ENCODE measurements at regions not wholly inside any gene's neighbourhood (a gene's known extent, or its start where the extent isn't known, plus 50 kb on each side); places are given as distances from the start of the nearest gene placed in this dataset.

DNA sequence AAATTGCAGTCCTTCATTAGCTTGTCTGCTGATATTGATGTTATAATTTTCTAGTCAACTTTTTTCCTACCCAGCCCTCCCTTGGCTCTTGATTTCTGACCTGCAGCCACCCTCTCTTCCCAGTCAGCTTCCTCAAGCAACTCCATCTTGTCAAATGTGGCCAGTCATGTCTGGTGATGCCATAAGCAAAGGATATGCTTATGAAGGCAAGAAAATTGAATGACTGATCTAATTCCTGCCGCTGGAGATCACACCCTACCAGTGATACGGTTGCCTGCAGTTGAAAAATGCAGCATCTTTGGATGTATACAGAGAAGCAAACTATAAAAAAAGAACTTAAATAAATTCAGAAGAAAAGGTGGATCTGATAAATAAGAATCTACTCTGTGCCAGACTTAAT is 297.1 kb upstream of the DAB1 start:
- Histone ChIP-seq H3K27me3 (ENCODE audit: control insufficient read depth in 5 of 5, insufficient read depth in 4 of 5, low read length in 5 of 5) (no peaks in the 10 kb centered on the region), H3K4me3 (ENCODE audit: low read depth in 1 of 5, low read length in 5 of 5) (no peak overlapping the region), H3K4me1 (ENCODE audit: control insufficient read depth in 5 of 5, insufficient read depth in 5 of 5, low read length in 5 of 5) (no peaks in the 10 kb centered on the region), H3K36me3 (ENCODE audit: control insufficient read depth in 5 of 5, insufficient read depth in 5 of 5, low read length in 5 of 5) (no peaks in the 10 kb centered on the region), H3K27ac (ENCODE audit: low read depth, low read length) (no peak overlapping the region), H3K9me3 (ENCODE audit: control insufficient read depth in 5 of 5, low read length in 5 of 5) (no peaks in the 10 kb centered on the region), H3K9ac (ENCODE audit: low read length in 5 of 5) (no peak overlapping the region)

DNA sequence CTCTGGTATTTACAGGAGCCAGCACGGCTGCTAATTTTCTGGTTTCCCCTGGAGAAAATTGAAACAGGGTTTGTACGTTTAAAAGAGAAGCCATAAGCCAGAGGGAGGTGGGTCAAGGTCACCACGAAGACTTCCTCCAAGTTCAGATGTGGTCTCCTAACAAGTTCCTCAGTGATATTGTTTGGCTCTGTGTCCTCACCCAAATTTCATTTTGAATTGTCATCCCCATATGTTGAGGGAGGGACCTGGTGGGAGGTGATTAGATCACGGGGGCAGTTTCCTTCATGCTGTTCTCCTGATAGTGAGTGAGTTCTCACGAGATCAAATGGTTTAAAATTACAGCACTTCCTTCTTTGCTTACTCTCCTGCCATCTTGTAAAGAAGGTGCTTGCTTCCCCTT is 295.4 kb upstream of the DAB1 start:
- Histone ChIP-seq H3K36me3 (ENCODE audit: control insufficient read depth in 5 of 5, insufficient read depth in 5 of 5, low read length in 5 of 5) (no peaks in the 10 kb centered on the region), H3K4me3 (ENCODE audit: low read depth in 1 of 5, low read length in 5 of 5) (no peak overlapping the region), H3K4me1 (ENCODE audit: control insufficient read depth in 5 of 5, insufficient read depth in 5 of 5, low read length in 5 of 5) (no peaks in the 10 kb centered on the region), H3K9me3 (ENCODE audit: control insufficient read depth in 5 of 5, low read length in 5 of 5) (no peaks in the 10 kb centered on the region), H3K9ac (ENCODE audit: low read length in 5 of 5) (no peak overlapping the region), H3K27me3 (ENCODE audit: control insufficient read depth in 5 of 5, insufficient read depth in 4 of 5, low read length in 5 of 5) (no peaks in the 10 kb centered on the region), H3K27ac (ENCODE audit: low read depth, low read length) (no peak overlapping the region)

- no peak overlapping the region for H3K4me3 ChIP-seq (ENCODE audit: low read depth in 1 of 5, low read length in 5 of 5)
- no peaks in the 10 kb centered on the region for H3K9me3 ChIP-seq (ENCODE audit: control insufficient read depth in 5 of 5, low read length in 5 of 5)
- no peaks in the 10 kb centered on the region for H3K4me1 ChIP-seq (ENCODE audit: control insufficient read depth in 5 of 5, insufficient read depth in 5 of 5, low read length in 5 of 5)
- H3K27me3 ChIP-seq (ENCODE audit: control insufficient read depth in 5 of 5, insufficient read depth in 4 of 5, low read length in 5 of 5): no peaks in the 10 kb centered on the region
- H3K27ac ChIP-seq (ENCODE audit: low read depth, low read length): no peak overlapping the region
- H3K9ac ChIP-seq (ENCODE audit: low read length in 5 of 5): no peak overlapping the region
- H3K36me3 ChIP-seq (ENCODE audit: control insufficient read depth in 5 of 5, insufficient read depth in 5 of 5, low read length in 5 of 5): no peaks in the 10 kb centered on the region
These were observed 289.6 kb upstream of the DAB1 start for GRCh38 chr1:57713501-57713900.

GRCh38 chr1:57712846-57713245 is 289.0 kb upstream of the DAB1 start:
- Histone ChIP-seq H3K9me3 (ENCODE audit: control insufficient read depth in 5 of 5, low read length in 5 of 5) (no peaks in the 10 kb centered on the region), H3K27ac (ENCODE audit: low read depth, low read length) (no peak overlapping the region), H3K27me3 (ENCODE audit: control insufficient read depth in 5 of 5, insufficient read depth in 4 of 5, low read length in 5 of 5) (no peaks in the 10 kb centered on the region), H3K4me3 (ENCODE audit: low read depth in 1 of 5, low read length in 5 of 5) (no peak overlapping the region), H3K4me1 (ENCODE audit: control insufficient read depth in 5 of 5, insufficient read depth in 5 of 5, low read length in 5 of 5) (no peaks in the 10 kb centered on the region), H3K36me3 (ENCODE audit: control insufficient read depth in 5 of 5, insufficient read depth in 5 of 5, low read length in 5 of 5) (no peaks in the 10 kb centered on the region), H3K9ac (ENCODE audit: low read length in 5 of 5) (no peak overlapping the region)

DNA sequence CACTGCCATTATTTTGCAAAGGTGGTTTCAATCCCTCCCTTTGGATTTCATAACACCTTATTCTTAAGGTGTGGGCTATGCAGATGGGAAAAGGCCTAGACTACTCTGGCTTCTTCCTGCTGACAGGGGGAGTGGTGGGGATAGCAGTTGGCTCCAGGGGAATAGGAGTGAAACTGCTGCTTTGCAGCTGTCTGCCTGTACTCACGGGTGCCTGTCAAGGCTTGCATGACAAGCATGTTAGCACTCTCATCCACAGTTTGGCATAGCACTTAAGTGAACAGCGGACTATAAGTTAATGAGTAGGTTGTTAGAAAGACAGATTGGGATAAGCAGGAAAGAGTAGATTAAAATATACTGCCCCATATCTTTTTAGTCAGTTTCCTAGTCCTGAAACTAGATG is 287.5 kb upstream of the DAB1 start:
- no peaks in the 10 kb centered on the region for H3K36me3 ChIP-seq (ENCODE audit: control insufficient read depth in 5 of 5, insufficient read depth in 5 of 5, low read length in 5 of 5)
- H3K27me3 ChIP-seq (ENCODE audit: control insufficient read depth in 5 of 5, insufficient read depth in 4 of 5, low read length in 5 of 5): no peaks in the 10 kb centered on the region
- H3K27ac ChIP-seq (ENCODE audit: low read depth, low read length): no peak overlapping the region
- H3K9ac ChIP-seq (ENCODE audit: low read length in 5 of 5): no peak overlapping the region
- no peaks in the 10 kb centered on the region for H3K9me3 ChIP-seq (ENCODE audit: control insufficient read depth in 5 of 5, low read length in 5 of 5)
- no peak overlapping the region for H3K4me3 ChIP-seq (ENCODE audit: low read depth in 1 of 5, low read length in 5 of 5)
- H3K4me1 ChIP-seq (ENCODE audit: control insufficient read depth in 5 of 5, insufficient read depth in 5 of 5, low read length in 5 of 5): no peaks in the 10 kb centered on the region

DNA sequence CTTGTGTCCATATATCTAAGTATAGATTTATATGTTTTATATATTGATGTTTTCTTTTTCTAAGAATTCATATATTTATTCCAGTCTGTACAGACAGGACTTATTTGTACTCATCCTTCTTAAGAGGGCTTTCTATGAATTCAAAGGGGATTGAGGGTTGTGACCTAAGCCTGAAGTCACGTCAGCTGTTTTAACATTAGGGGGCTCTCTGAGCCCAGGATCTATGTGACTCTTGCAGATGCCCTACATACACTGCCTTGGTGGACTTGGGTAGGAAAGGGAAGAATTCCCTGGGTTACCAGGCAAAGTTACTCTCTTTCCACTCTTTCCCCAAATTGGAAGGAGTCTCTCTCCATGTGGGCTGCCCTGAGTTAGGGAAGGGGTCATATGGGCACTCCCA is 283.8 kb upstream of the DAB1 start:
- H3K27me3 ChIP-seq (ENCODE audit: control insufficient read depth in 5 of 5, insufficient read depth in 4 of 5, low read length in 5 of 5): no peaks in the 10 kb centered on the region
- no peaks in the 10 kb centered on the region for H3K36me3 ChIP-seq (ENCODE audit: control insufficient read depth in 5 of 5, insufficient read depth in 5 of 5, low read length in 5 of 5)
- no peak overlapping the region for H3K4me3 ChIP-seq (ENCODE audit: low read depth in 1 of 5, low read length in 5 of 5)
- no peak overlapping the region for H3K27ac ChIP-seq (ENCODE audit: low read depth, low read length)
- no peaks in the 10 kb centered on the region for H3K4me1 ChIP-seq (ENCODE audit: control insufficient read depth in 5 of 5, insufficient read depth in 5 of 5, low read length in 5 of 5)
- H3K9ac ChIP-seq (ENCODE audit: low read length in 5 of 5): no peak overlapping the region
- H3K9me3 ChIP-seq (ENCODE audit: control insufficient read depth in 5 of 5, low read length in 5 of 5): no peaks in the 10 kb centered on the region

- no peak overlapping the region for H3K27ac ChIP-seq (ENCODE audit: low read depth, low read length)
- no peaks in the 10 kb centered on the region for H3K9me3 ChIP-seq (ENCODE audit: control insufficient read depth in 5 of 5, low read length in 5 of 5)
- H3K4me1 ChIP-seq (ENCODE audit: control insufficient read depth in 5 of 5, insufficient read depth in 5 of 5, low read length in 5 of 5): no peaks in the 10 kb centered on the region
- H3K9ac ChIP-seq (ENCODE audit: low read length in 5 of 5): no peak overlapping the region
- H3K36me3 ChIP-seq (ENCODE audit: control insufficient read depth in 5 of 5, insufficient read depth in 5 of 5, low read length in 5 of 5): no peaks in the 10 kb centered on the region
- no peaks in the 10 kb centered on the region for H3K27me3 ChIP-seq (ENCODE audit: control insufficient read depth in 5 of 5, insufficient read depth in 4 of 5, low read length in 5 of 5)
- no peak overlapping the region for H3K4me3 ChIP-seq (ENCODE audit: low read depth in 1 of 5, low read length in 5 of 5)
These were observed 281.0 kb upstream of the DAB1 start for GRCh38 chr1:57704811-57705210.

GRCh38 chr1:57704231-57704630 is 280.4 kb upstream of the DAB1 start:
- no peak overlapping the region for H3K27ac ChIP-seq (ENCODE audit: low read depth, low read length)
- H3K36me3 ChIP-seq (ENCODE audit: control insufficient read depth in 5 of 5, insufficient read depth in 5 of 5, low read length in 5 of 5): no peaks in the 10 kb centered on the region
- no peaks in the 10 kb centered on the region for H3K4me1 ChIP-seq (ENCODE audit: control insufficient read depth in 5 of 5, insufficient read depth in 5 of 5, low read length in 5 of 5)
- H3K4me3 ChIP-seq (ENCODE audit: low read depth in 1 of 5, low read length in 5 of 5): no peak overlapping the region
- H3K9ac ChIP-seq (ENCODE audit: low read length in 5 of 5): no peak overlapping the region
- H3K27me3 ChIP-seq (ENCODE audit: control insufficient read depth in 5 of 5, insufficient read depth in 4 of 5, low read length in 5 of 5): no peaks in the 10 kb centered on the region
- H3K9me3 ChIP-seq (ENCODE audit: control insufficient read depth in 5 of 5, low read length in 5 of 5): no peaks in the 10 kb centered on the region

DNA sequence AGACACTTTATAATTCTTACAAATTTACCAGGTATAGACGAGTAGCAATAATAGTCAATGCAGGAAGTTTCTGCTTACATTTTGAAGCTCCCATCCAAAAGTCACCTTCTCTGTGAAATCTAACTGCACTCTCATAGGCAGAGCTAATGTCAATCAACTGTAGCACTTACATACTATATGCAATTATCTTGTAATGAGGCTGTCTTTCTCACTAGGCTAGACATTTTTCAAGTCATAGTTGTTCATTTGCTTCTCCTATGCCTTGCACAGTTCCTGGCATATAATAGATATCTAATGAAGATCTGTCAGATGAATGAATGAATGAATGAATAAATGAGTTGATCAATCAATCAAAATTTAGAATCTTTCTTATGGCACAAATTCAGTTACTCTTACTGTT is 273.0 kb upstream of the DAB1 start:
- Histone ChIP-seq H3K36me3 (ENCODE audit: control insufficient read depth in 5 of 5, insufficient read depth in 5 of 5, low read length in 5 of 5) (no peaks in the 10 kb centered on the region), H3K4me1 (ENCODE audit: control insufficient read depth in 5 of 5, insufficient read depth in 5 of 5, low read length in 5 of 5) (no peaks in the 10 kb centered on the region), H3K9me3 (ENCODE audit: control insufficient read depth in 5 of 5, low read length in 5 of 5) (peaks cover 0 to 16% (median 7%) of the 10 kb centered on the region in 5 donors), H3K4me3 (ENCODE audit: low read depth in 1 of 5, low read length in 5 of 5) (no peak overlapping the region), H3K27ac (ENCODE audit: low read depth, low read length) (no peak overlapping the region), H3K9ac (ENCODE audit: low read length in 5 of 5) (no peak overlapping the region), H3K27me3 (ENCODE audit: control insufficient read depth in 5 of 5, insufficient read depth in 4 of 5, low read length in 5 of 5) (peaks cover 0 to 4% (median 0%) of the 10 kb centered on the region in 5 donors)

- Histone ChIP-seq H3K4me1 (ENCODE audit: control insufficient read depth in 5 of 5, insufficient read depth in 5 of 5, low read length in 5 of 5) (no peaks in the 10 kb centered on the region), H3K27ac (ENCODE audit: low read depth, low read length) (no peak overlapping the region), H3K4me3 (ENCODE audit: low read depth in 1 of 5, low read length in 5 of 5) (no peak overlapping the region), H3K27me3 (ENCODE audit: control insufficient read depth in 5 of 5, insufficient read depth in 4 of 5, low read length in 5 of 5) (peaks cover 0 to 4% (median 0%) of the 10 kb centered on the region in 5 donors), H3K9me3 (ENCODE audit: control insufficient read depth in 5 of 5, low read length in 5 of 5) (peaks cover 0 to 22% (median 7%) of the 10 kb centered on the region in 5 donors), H3K36me3 (ENCODE audit: control insufficient read depth in 5 of 5, insufficient read depth in 5 of 5, low read length in 5 of 5) (no peaks in the 10 kb centered on the region), H3K9ac (ENCODE audit: low read length in 5 of 5) (no peak overlapping the region)
These were observed 272.2 kb upstream of the DAB1 start for GRCh38 chr1:57696043-57696442.

GRCh38 chr1:57686306-57686705 is 262.4 kb upstream of the DAB1 start:
- Histone ChIP-seq H3K9ac (ENCODE audit: low read length in 5 of 5) (no peak overlapping the region), H3K9me3 (ENCODE audit: control insufficient read depth in 5 of 5, low read length in 5 of 5) (peaks cover 3 to 40% (median 23%) of the 10 kb centered on the region in 5 donors), H3K36me3 (ENCODE audit: control insufficient read depth in 5 of 5, insufficient read depth in 5 of 5, low read length in 5 of 5) (no peaks in the 10 kb centered on the region), H3K4me3 (ENCODE audit: low read depth in 1 of 5, low read length in 5 of 5) (no peak overlapping the region), H3K4me1 (ENCODE audit: control insufficient read depth in 5 of 5, insufficient read depth in 5 of 5, low read length in 5 of 5) (no peaks in the 10 kb centered on the region), H3K27me3 (ENCODE audit: control insufficient read depth in 5 of 5, insufficient read depth in 4 of 5, low read length in 5 of 5) (no peaks in the 10 kb centered on the region), H3K27ac (ENCODE audit: low read depth, low read length) (no peak overlapping the region)

Data from subcutaneous abdominal adipose tissue (tissue), 5 donors.